Gastroesophageal sphincter (tissue), 3 donors: ENCODE measurements at regions not wholly inside any gene's neighbourhood (a gene's known extent, or its start where the extent isn't known, plus 50 kb on each side); places are given as distances from the start of the nearest gene placed in this dataset.

Experiments used
- CTCF ChIP-seq, 4 experiments: fragments of 200-600 bp in 2 of 4; fragments of 450-650 bp in 2 of 4; sonication (generic) in 1 of 4; IDR thresholded peaks; one replicate each; pipeline ENCODE4 v1.5.1; 2017 to 2019; ENCODE audit warnings: antibody characterized with exemption in 4 of 4, mild to moderate bottlenecking in 2 of 4, moderate library complexity in 2 of 4
- EP300 ChIP-seq: sonication (generic); formaldehyde crosslinking; IDR thresholded peaks from one replicate; pipeline ENCODE4 v1.6.1; 2017; ENCODE audit warnings: antibody characterized with exemption, mild to moderate bottlenecking
- POLR2A ChIP-seq, 2 donors: fragments of 450-650 bp; IDR thresholded peaks; one replicate each; pipeline ENCODE4 v1.6.1; 2017; ENCODE audit warnings: antibody characterized with exemption in 2 of 2, mild to moderate bottlenecking in 2 of 2, moderate library complexity in 1 of 2
- POLR2AphosphoS5 ChIP-seq: sonication (generic); formaldehyde crosslinking; IDR thresholded peaks from one replicate; pipeline ENCODE4 v1.6.1; 2017; ENCODE audit warnings: antibody characterized with exemption

GRCh38 chr4:3838437-3839380, 72.5 kb downstream of the ADRA2C start:
- TF ChIP-seq POLR2A (IDR thresholded peaks at IDR 0.05) (no peak), CTCF (IDR thresholded peaks at IDR 0.05) (no peak), EP300 (no peak), POLR2AphosphoS5 (no peak)
